ENCODE measurements at regions not wholly inside any gene's neighbourhood (a gene's known extent, or its start where the extent isn't known, plus 50 kb on each side); places are given as distances from the start of the nearest gene placed in this dataset.

GRCh38 chr2:88283886-88284592, 113.9 kb downstream of the THNSL2 start:
- no peak for DNase-seq (ENCODE audit: low read depth)

GRCh38 chr2:88281302-88282217, 111.4 kb downstream of the THNSL2 start:
- DNase-seq (ENCODE audit: low read depth), result no peak

GRCh38 chr2:88269836-88270235, 99.7 kb downstream of the THNSL2 start:
- DNase-seq (ENCODE audit: low read depth), result no peak

GRCh38 chr2:88265352-88266303, 95.5 kb downstream of the THNSL2 start:
- peak; percentile 53 for DNase-seq (ENCODE audit: low read depth)

GRCh38 chr2:88263861-88264260, 93.7 kb downstream of the THNSL2 start:
- DNase-seq (ENCODE audit: low read depth), result no peak

GRCh38 chr2:88261725-88262124, 91.6 kb downstream of the THNSL2 start:
- DNase-seq (ENCODE audit: low read depth), result no peak

- no peak for DNase-seq (ENCODE audit: low read depth)
These were observed 88.1 kb downstream of the THNSL2 start for GRCh38 chr2:88258208-88258607.

- DNase-seq (ENCODE audit: low read depth), result peak; percentile 16
These were observed 84.4 kb downstream of the THNSL2 start for GRCh38 chr2:88254437-88255091.

GRCh38 chr2:88253997-88254396, 83.9 kb downstream of the THNSL2 start:
- no peak for DNase-seq (ENCODE audit: low read depth)

GRCh38 chr2:88253375-88253774, 83.2 kb downstream of the THNSL2 start:
- no peak for DNase-seq (ENCODE audit: low read depth)

- DNase-seq (ENCODE audit: low read depth), result no peak
These were observed 82.5 kb downstream of the THNSL2 start for GRCh38 chr2:88252646-88253045.

GRCh38 chr2:88252111-88252510, 82.0 kb downstream of the THNSL2 start:
- no peak for DNase-seq (ENCODE audit: low read depth)

GRCh38 chr2:88250404-88250803, 80.3 kb downstream of the THNSL2 start:
- no peak for DNase-seq (ENCODE audit: low read depth)

GRCh38 chr2:88248280-88248828, 78.2 kb downstream of the THNSL2 start:
- DNase-seq (ENCODE audit: low read depth), result no peak

GRCh38 chr2:88247531-88247930, 77.4 kb downstream of the THNSL2 start:
- no peak for DNase-seq (ENCODE audit: low read depth)

- no peak for DNase-seq (ENCODE audit: low read depth)
These were observed 75.0 kb downstream of the THNSL2 start for GRCh38 chr2:88245109-88245508.

- no peak for DNase-seq (ENCODE audit: low read depth)
These were observed 69.6 kb downstream of the THNSL2 start for GRCh38 chr2:88239781-88240180.

GRCh38 chr2:88236666-88237065, 66.5 kb downstream of the THNSL2 start:
- no peak for DNase-seq (ENCODE audit: low read depth)

Data from LHCN-M2 (cell line).